Fibroblast of peridontal ligament (primary cell): ENCODE measurements at regions not wholly inside any gene's neighbourhood (a gene's known extent, or its start where the extent isn't known, plus 50 kb on each side); places are given as distances from the start of the nearest gene placed in this dataset.

Experiments
- DNase-seq: peaks from one replicate; pipeline ENCODE4 v3.0.0-alpha.2; 2010; ENCODE audit errors: extremely low read depth

DNA sequence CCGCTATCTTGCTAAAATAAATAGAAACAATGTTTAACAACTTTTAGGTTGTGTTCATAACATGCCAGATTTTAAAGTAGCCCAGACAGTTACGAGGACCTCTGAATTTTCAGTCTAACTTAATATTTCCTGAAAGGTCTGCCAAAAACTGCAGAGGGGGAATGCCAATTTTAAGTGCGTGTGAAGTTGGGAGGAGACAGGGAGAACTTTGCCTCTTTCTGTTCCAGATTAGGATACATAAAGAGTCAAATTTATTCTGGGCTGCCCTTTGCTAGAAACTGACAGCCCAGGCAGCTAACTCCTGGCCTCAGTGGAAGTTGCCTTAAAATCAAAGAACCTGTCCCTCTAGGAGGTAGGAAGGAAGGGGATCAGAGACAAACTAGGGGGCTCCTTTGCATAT is 52.3 kb upstream of the PIP4K2A start:
- no peak for DNase-seq

DNA sequence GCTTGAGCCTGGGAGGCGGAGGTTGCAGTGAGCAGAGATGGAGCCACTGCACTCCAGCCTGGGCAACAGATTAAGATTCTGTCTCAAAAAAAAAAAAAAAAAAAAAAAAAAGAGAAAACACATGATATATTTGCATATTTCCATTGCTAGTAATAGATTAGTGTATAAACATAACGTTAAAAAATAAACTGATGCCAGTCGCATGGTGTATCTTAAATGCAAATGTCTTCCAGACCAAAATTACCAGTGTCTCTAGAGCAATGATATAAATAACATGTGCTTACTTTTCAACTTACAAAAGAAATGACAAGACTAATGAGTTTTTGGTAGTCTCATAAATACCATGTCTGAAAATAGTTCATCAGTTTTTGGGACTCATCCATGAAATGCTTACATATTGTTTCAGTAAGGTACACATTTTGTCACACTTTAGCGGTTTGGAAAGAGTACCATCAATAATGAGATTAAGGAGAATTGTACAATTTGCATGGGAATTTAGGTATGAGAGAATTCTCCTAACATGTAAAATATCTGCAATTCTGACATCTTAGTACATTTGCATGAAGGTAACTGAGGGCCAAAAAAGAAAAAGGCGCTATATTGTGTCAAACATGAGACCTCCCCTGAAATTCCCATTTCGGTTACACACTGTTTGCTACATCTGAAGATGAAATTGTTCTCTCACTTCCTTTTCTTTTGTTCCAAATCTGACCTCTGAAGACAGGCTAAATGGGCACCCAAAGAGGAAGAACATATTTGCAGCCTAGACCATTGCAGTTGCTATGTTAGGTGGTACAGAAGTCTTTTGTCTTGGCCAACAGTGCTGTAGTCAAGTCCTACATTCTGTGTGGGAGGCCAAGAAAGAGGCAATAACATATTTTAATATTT is 51.5 kb upstream of the PIP4K2A start:
- DNase-seq, result no peak

GRCh38 chr10:22764639-22765038 is 50.3 kb upstream of the PIP4K2A start:
- no peak for DNase-seq
